Thyroid gland (tissue), 4 donors: ENCODE measurements at regions not wholly inside any gene's neighbourhood (a gene's known extent, or its start where the extent isn't known, plus 50 kb on each side); places are given as distances from the start of the nearest gene placed in this dataset.

Experiments used
- DNase-seq, 2 donors: peaks; one replicate each; pipeline ENCODE4 v3.0.0-alpha.2; 2019
- H3K27ac ChIP-seq, 3 donors: fragments of 200-600 bp; sonication (generic); 1 replicate in 2 of 3; 2 replicates in 1 of 3; pipeline ENCODE4 v1.5.1; 2016 to 2019; ENCODE audit warnings: mild to moderate bottlenecking in 1 of 3, moderate library complexity in 1 of 3
- H3K27me3 ChIP-seq: fragments of 200-600 bp; sonication (generic); one replicate; pipeline ENCODE4 v1.5.1; 2019
- H3K36me3 ChIP-seq, 2 donors: fragments of 200-600 bp; sonication (generic); one replicate each; pipeline ENCODE4 v1.5.1; 2016 to 2019
- H3K4me1 ChIP-seq, 2 donors: fragments of 200-600 bp; sonication (generic); one replicate each; pipeline ENCODE4 v1.5.1; 2017 to 2019
- H3K4me3 ChIP-seq, 3 donors: fragments of 200-600 bp; sonication (generic); replicated peaks in 1 of 3; 1 replicate in 2 of 3; 2 replicates in 1 of 3; pipeline ENCODE4 v1.5.1; 2016; ENCODE audit warnings: mild to moderate bottlenecking in 1 of 3
- H3K9me3 ChIP-seq: fragments of 200-600 bp; sonication (generic); one replicate; pipeline ENCODE4 v1.5.1; 2017
- POLR2A ChIP-seq, 2 donors: fragments of 450-650 bp; IDR thresholded peaks; one replicate each; pipeline ENCODE4 v1.6.1; 2017; ENCODE audit warnings: antibody characterized with exemption in 2 of 2, mild to moderate bottlenecking in 2 of 2, moderate library complexity in 1 of 2
- WGBS, 2 donors: methylation state at CpG; one replicate each; pipeline ENCODE4 v1.1.5; 2017; 5-methylcytosine and 5-hydroxymethylcytosine counted together
- intact Hi-C: fragments of 100-400 bp; cut with DNase I; formaldehyde crosslinking; loops from one replicate; pipeline ENCODE4 v1.15.1; 2023
- TF ChIP-seq, protein P1 (sequence below), 6 experiments: fragments of 200-600 bp in 3 of 6; fragments of 450-650 bp in 3 of 6; sonication (generic) in 3 of 6; IDR thresholded peaks; one replicate each; pipeline ENCODE4 v1.5.1; 2016 to 2019; ENCODE audit warnings: antibody characterized with exemption in 6 of 6, mild to moderate bottlenecking in 2 of 6, inconsistent platforms in 1 of 6, moderate library complexity in 1 of 6

DNA sequence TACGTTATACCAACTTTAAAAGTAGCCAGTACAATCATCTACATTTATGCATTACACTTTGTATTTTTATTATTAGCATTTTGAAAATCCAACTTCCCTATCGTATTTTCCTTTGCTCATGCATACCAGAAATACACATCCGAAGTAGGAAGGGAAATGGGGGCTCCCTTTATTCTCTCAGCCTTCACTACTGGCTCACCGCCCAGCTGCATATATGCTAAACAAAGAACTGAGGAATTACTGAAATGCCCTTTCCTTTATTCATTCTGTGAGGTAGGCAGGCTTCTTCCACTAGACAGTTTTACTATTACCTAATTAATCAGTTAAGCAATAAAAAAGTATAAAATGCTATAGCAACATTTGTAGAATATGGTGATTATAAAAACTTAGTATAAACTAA lies 291.6 kb downstream of the KLF12 start:
- TF ChIP-seq, protein P1, sequence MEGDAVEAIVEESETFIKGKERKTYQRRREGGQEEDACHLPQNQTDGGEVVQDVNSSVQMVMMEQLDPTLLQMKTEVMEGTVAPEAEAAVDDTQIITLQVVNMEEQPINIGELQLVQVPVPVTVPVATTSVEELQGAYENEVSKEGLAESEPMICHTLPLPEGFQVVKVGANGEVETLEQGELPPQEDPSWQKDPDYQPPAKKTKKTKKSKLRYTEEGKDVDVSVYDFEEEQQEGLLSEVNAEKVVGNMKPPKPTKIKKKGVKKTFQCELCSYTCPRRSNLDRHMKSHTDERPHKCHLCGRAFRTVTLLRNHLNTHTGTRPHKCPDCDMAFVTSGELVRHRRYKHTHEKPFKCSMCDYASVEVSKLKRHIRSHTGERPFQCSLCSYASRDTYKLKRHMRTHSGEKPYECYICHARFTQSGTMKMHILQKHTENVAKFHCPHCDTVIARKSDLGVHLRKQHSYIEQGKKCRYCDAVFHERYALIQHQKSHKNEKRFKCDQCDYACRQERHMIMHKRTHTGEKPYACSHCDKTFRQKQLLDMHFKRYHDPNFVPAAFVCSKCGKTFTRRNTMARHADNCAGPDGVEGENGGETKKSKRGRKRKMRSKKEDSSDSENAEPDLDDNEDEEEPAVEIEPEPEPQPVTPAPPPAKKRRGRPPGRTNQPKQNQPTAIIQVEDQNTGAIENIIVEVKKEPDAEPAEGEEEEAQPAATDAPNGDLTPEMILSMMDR (IDR thresholded peaks at IDR 0.05), result no peak
- no peak for TF ChIP-seq POLR2A (IDR thresholded peaks at IDR 0.05)
- 88 to 92% methylated on average over 4 of the region's 4 CpGs for WGBS, 2 donors

GRCh38 chr13:73842184-73842583 lies 292.0 kb downstream of the KLF12 start:
- H3K27ac ChIP-seq, result no peak overlapping the region
- no peak overlapping the region for H3K4me3 ChIP-seq
- intact Hi-C loops, result no loop called here
- no peaks in the 10 kb centered on the region for H3K36me3 ChIP-seq
- 91 to 93% methylated on average over 5 of the region's 5 CpGs for WGBS, 2 donors
- no peak for TF ChIP-seq POLR2A (IDR thresholded peaks at IDR 0.05)
- TF ChIP-seq, protein P1 (IDR thresholded peaks at IDR 0.05), result no peak
- no peaks in the 10 kb centered on the region for H3K9me3 ChIP-seq
- DNase-seq, result no peak
- no peaks in the 10 kb centered on the region for H3K4me1 ChIP-seq
- no peaks in the 10 kb centered on the region for H3K27me3 ChIP-seq

More for the DNA sequence above, 291.6 kb downstream of the KLF12 start:
- intact Hi-C loops, result no loop called here
- Histone ChIP-seq H3K4me1 (no peaks in the 10 kb centered on the region), H3K9me3 (no peaks in the 10 kb centered on the region), H3K27me3 (no peaks in the 10 kb centered on the region), H3K4me3 (no peak overlapping the region), H3K36me3 (no peaks in the 10 kb centered on the region), H3K27ac (no peak overlapping the region)
- DNase-seq, result no peak

- no peak for DNase-seq
- H3K4me3 ChIP-seq, result no peak overlapping the region
- no peaks in the 10 kb centered on the region for H3K4me1 ChIP-seq
- no peak overlapping the region for H3K27ac ChIP-seq
- 90 to 93% methylated on average over 5 of the region's 5 CpGs for WGBS, 2 donors
- intact Hi-C loops, result loop anchor here (10.0 kb wide), 1 partner anchor 448 kb away; no protein-coding TSS in a partner anchor
- H3K27me3 ChIP-seq, result no peaks in the 10 kb centered on the region
- no peak for TF ChIP-seq POLR2A (IDR thresholded peaks at IDR 0.05)
- TF ChIP-seq, protein P1 (IDR thresholded peaks at IDR 0.05), result no peak
- no peaks in the 10 kb centered on the region for H3K9me3 ChIP-seq
- H3K36me3 ChIP-seq, result no peaks in the 10 kb centered on the region
These were observed 297.1 kb downstream of the KLF12 start for GRCh38 chr13:73837147-73837546.

- no peak for TF ChIP-seq POLR2A (IDR thresholded peaks at IDR 0.05)
- TF ChIP-seq, protein P1 (IDR thresholded peaks at IDR 0.05), result peak; percentile 15 to 80 (median 69)
- no peaks in the 10 kb centered on the region for H3K4me1 ChIP-seq
- no peaks in the 10 kb centered on the region for H3K27me3 ChIP-seq
- H3K27ac ChIP-seq, result no peak overlapping the region
- H3K36me3 ChIP-seq, result no peaks in the 10 kb centered on the region
- no peak overlapping the region for H3K4me3 ChIP-seq
- intact Hi-C loops, result loop anchor here (10.0 kb wide), 1 partner anchor 450 kb away; no protein-coding TSS in a partner anchor
- no peak for DNase-seq
- H3K9me3 ChIP-seq, result no peaks in the 10 kb centered on the region
- WGBS, 2 donors, result 43 to 44% methylated on average over 5 of the region's 5 CpGs
These were observed 299.0 kb downstream of the KLF12 start for GRCh38 chr13:73835138-73835721.

- 90 to 93% methylated on average over 7 of the region's 7 CpGs for whole genome bisulfite sequencing, 2 donors
- no peak for DNase-seq
- Histone ChIP-seq H3K27ac (no peak overlapping the region), H3K36me3 (no peaks in the 10 kb centered on the region), H3K4me3 (no peak overlapping the region), H3K27me3 (no peaks in the 10 kb centered on the region), H3K9me3 (no peaks in the 10 kb centered on the region), H3K4me1 (no peaks in the 10 kb centered on the region)
- intact Hi-C loops, result loop anchor here (10.0 kb wide), 1 partner anchor 451 kb away; no protein-coding TSS in a partner anchor
- TF ChIP-seq POLR2A (IDR thresholded peaks at IDR 0.05), result no peak
- TF ChIP-seq, protein P1 (IDR thresholded peaks at IDR 0.05), result no peak
These were observed 300.7 kb downstream of the KLF12 start for GRCh38 chr13:73833325-73834070.
